Peyer's patch (tissue), 4 donors: ENCODE measurements at regions not wholly inside any gene's neighbourhood (a gene's known extent, or its start where the extent isn't known, plus 50 kb on each side); places are given as distances from the start of the nearest gene placed in this dataset.

Source experiments
- POLR2A ChIP-seq, 2 donors: fragments of 450-650 bp; IDR thresholded peaks; one replicate each; pipeline ENCODE4 v1.5.1; 2017; ENCODE audit warnings: antibody characterized with exemption in 2 of 2, mild to moderate bottlenecking in 2 of 2, moderate library complexity in 2 of 2
- TF ChIP-seq, protein P1 (sequence below), 6 experiments: fragments of 450-650 bp in 4 of 6; fragments of 200-600 bp in 2 of 6; sonication (generic) in 1 of 6; IDR thresholded peaks; one replicate each; pipeline ENCODE4 v1.5.1; 2017 to 2019; ENCODE audit warnings: antibody characterized with exemption in 6 of 6, mild to moderate bottlenecking in 3 of 6, moderate library complexity in 1 of 6

- TF ChIP-seq, protein P1, sequence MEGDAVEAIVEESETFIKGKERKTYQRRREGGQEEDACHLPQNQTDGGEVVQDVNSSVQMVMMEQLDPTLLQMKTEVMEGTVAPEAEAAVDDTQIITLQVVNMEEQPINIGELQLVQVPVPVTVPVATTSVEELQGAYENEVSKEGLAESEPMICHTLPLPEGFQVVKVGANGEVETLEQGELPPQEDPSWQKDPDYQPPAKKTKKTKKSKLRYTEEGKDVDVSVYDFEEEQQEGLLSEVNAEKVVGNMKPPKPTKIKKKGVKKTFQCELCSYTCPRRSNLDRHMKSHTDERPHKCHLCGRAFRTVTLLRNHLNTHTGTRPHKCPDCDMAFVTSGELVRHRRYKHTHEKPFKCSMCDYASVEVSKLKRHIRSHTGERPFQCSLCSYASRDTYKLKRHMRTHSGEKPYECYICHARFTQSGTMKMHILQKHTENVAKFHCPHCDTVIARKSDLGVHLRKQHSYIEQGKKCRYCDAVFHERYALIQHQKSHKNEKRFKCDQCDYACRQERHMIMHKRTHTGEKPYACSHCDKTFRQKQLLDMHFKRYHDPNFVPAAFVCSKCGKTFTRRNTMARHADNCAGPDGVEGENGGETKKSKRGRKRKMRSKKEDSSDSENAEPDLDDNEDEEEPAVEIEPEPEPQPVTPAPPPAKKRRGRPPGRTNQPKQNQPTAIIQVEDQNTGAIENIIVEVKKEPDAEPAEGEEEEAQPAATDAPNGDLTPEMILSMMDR (IDR thresholded peaks at IDR 0.05) = no peak
- TF ChIP-seq POLR2A (IDR thresholded peaks at IDR 0.05) = no peak
These were observed 102.8 kb downstream of the SOX14 start for GRCh38 chr3:137866933-137867332.
